ENCODE measurements at regions not wholly inside any gene's neighbourhood (a gene's known extent, or its start where the extent isn't known, plus 50 kb on each side); places are given as distances from the start of the nearest gene placed in this dataset.

- TF ChIP-seq CTCF (IDR thresholded peaks at IDR 0.05; ENCODE audit: low read depth, low read length), result no peak
- CTCF ChIA-PET, result no interaction called here
- Histone ChIP-seq H3K9me3 (ENCODE audit: control insufficient read depth, insufficient read depth, low read length) (no peaks in the 10 kb centered on the region), H3K4me3 (ENCODE audit: low read depth, low read length) (no peak overlapping the region), H3K27me3 (ENCODE audit: control insufficient read depth, insufficient read depth, low read length) (no peaks in the 10 kb centered on the region), H3K27ac (ENCODE audit: low read depth, low read length) (no peak overlapping the region)
- POLR2A ChIA-PET, result no interaction called here
- no peak for DNase-seq (ENCODE audit: low read depth, low spot score)
Measured at GRCh38 chr9:120151149-120151548, 428.8 kb downstream of the CDK5RAP2 start.

GRCh38 chr9:120138955-120139354, 441.0 kb downstream of the CDK5RAP2 start:
- CTCF ChIA-PET, result no interaction called here
- Histone ChIP-seq H3K27me3 (ENCODE audit: control insufficient read depth, insufficient read depth, low read length) (no peaks in the 10 kb centered on the region), H3K27ac (ENCODE audit: low read depth, low read length) (no peak overlapping the region), H3K9me3 (ENCODE audit: control insufficient read depth, insufficient read depth, low read length) (no peaks in the 10 kb centered on the region), H3K4me3 (ENCODE audit: low read depth, low read length) (no peak overlapping the region)
- TF ChIP-seq CTCF (IDR thresholded peaks at IDR 0.05; ENCODE audit: low read depth, low read length), result no peak
- no peak for DNase-seq (ENCODE audit: low read depth, low spot score)
- POLR2A ChIA-PET, result no interaction called here

GRCh38 chr9:120137186-120137840, 442.7 kb downstream of the CDK5RAP2 start:
- no peak overlapping the region for H3K4me3 ChIP-seq (ENCODE audit: low read depth, low read length)
- no peaks in the 10 kb centered on the region for H3K27me3 ChIP-seq (ENCODE audit: control insufficient read depth, insufficient read depth, low read length)
- no peak for DNase-seq (ENCODE audit: low read depth, low spot score)
- ChIA-PET CTCF (no interaction called here), POLR2A (no interaction called here)
- TF ChIP-seq CTCF (IDR thresholded peaks at IDR 0.05; ENCODE audit: low read depth, low read length), result no peak
- H3K9me3 ChIP-seq (ENCODE audit: control insufficient read depth, insufficient read depth, low read length), result no peaks in the 10 kb centered on the region
- no peak overlapping the region for H3K27ac ChIP-seq (ENCODE audit: low read depth, low read length)

GRCh38 chr9:120136696-120137095, 443.3 kb downstream of the CDK5RAP2 start:
- ChIA-PET CTCF (no interaction called here), POLR2A (no interaction called here)
- DNase-seq (ENCODE audit: low read depth, low spot score), result no peak
- TF ChIP-seq CTCF (IDR thresholded peaks at IDR 0.05; ENCODE audit: low read depth, low read length), result no peak
- no peak overlapping the region for H3K27ac ChIP-seq (ENCODE audit: low read depth, low read length)
- no peaks in the 10 kb centered on the region for H3K27me3 ChIP-seq (ENCODE audit: control insufficient read depth, insufficient read depth, low read length)
- H3K9me3 ChIP-seq (ENCODE audit: control insufficient read depth, insufficient read depth, low read length), result no peaks in the 10 kb centered on the region
- no peak overlapping the region for H3K4me3 ChIP-seq (ENCODE audit: low read depth, low read length)

DNA sequence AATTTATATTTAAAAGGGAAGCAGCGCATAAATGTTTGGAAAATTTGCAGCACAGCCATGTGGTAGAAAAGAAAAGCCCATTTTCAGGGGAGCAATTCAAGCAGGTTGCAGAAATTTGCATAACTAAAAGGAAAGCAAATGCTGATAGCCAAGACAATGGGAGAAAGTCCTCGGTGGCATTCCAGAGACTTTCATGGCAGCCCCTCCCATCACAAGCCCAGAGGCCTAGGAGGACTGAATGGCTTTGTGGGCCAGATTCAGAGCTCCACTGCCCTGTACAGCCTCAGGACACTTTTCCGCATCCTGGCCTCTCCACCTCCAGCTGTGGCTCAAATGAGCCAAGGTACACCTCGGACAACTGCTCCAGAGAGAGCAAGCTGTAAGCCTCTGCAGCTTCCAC, 462.9 kb downstream of the CDK5RAP2 start:
- Histone ChIP-seq H3K9me3 (ENCODE audit: control insufficient read depth, insufficient read depth, low read length) (no peaks in the 10 kb centered on the region), H3K27ac (ENCODE audit: low read depth, low read length) (no peak overlapping the region), H3K27me3 (ENCODE audit: control insufficient read depth, insufficient read depth, low read length) (no peaks in the 10 kb centered on the region), H3K4me3 (ENCODE audit: low read depth, low read length) (no peak overlapping the region)
- no peak for DNase-seq (ENCODE audit: low read depth, low spot score)
- ChIA-PET CTCF (no interaction called here), POLR2A (no interaction called here)
- no peak for TF ChIP-seq CTCF (IDR thresholded peaks at IDR 0.05; ENCODE audit: low read depth, low read length)

Measured in AG04450 (cell line).